ENCODE measurements at regions not wholly inside any gene's neighbourhood (a gene's known extent, or its start where the extent isn't known, plus 50 kb on each side); places are given as distances from the start of the nearest gene placed in this dataset.

DNA sequence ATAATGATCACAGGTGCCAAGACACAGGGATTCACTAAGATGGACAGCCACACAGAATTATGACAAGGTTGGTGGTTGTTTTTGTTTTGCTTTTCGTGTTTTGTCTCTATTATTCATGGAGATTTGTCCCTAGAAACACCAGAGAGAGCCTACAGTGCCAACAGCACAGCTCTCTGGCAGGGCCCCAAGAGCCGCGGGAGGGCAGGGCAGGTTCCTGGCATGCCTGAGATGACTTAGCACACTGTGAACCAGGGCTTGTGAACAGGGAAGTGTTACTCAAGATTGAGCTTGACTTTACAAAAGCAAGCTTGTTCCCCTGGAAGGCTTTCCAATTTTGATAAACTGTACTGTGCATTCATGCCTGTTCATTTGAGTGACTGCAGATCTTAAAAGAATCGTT, 437.4 kb upstream of the SALL3 start:
- no peak for ATAC-seq
- no peak for TF ChIP-seq ZNF70 (CRISPR knock-in tag; IDR thresholded peaks at IDR 0.05)
- no peak for TF ChIP-seq ZNF8 (CRISPR knock-in tag; IDR thresholded peaks at IDR 0.05)
- TF ChIP-seq, protein P1, sequence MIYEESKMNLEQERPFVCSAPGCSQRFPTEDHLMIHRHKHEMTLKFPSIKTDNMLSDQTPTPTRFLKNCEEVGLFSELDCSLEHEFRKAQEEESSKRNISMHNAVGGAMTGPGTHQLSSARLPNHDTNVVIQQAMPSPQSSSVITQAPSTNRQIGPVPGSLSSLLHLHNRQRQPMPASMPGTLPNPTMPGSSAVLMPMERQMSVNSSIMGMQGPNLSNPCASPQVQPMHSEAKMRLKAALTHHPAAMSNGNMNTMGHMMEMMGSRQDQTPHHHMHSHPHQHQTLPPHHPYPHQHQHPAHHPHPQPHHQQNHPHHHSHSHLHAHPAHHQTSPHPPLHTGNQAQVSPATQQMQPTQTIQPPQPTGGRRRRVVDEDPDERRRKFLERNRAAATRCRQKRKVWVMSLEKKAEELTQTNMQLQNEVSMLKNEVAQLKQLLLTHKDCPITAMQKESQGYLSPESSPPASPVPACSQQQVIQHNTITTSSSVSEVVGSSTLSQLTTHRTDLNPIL (CRISPR knock-in tag; IDR thresholded peaks at IDR 0.05; ENCODE audit: low read depth) = no peak
- no peak for TF ChIP-seq GLIS3 (CRISPR knock-in tag; IDR thresholded peaks at IDR 0.05)
- TF ChIP-seq, protein P2, sequence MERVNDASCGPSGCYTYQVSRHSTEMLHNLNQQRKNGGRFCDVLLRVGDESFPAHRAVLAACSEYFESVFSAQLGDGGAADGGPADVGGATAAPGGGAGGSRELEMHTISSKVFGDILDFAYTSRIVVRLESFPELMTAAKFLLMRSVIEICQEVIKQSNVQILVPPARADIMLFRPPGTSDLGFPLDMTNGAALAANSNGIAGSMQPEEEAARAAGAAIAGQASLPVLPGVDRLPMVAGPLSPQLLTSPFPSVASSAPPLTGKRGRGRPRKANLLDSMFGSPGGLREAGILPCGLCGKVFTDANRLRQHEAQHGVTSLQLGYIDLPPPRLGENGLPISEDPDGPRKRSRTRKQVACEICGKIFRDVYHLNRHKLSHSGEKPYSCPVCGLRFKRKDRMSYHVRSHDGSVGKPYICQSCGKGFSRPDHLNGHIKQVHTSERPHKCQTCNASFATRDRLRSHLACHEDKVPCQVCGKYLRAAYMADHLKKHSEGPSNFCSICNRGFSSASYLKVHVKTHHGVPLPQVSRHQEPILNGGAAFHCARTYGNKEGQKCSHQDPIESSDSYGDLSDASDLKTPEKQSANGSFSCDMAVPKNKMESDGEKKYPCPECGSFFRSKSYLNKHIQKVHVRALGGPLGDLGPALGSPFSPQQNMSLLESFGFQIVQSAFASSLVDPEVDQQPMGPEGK (CRISPR knock-in tag; IDR thresholded peaks at IDR 0.05; ENCODE audit: borderline replicate concordance) = no peak
- TF ChIP-seq ZNF565 (CRISPR knock-in tag; conservative IDR thresholded peaks at IDR 0.05; ENCODE audit: low read depth) = no peak
- TF ChIP-seq, protein P3, sequence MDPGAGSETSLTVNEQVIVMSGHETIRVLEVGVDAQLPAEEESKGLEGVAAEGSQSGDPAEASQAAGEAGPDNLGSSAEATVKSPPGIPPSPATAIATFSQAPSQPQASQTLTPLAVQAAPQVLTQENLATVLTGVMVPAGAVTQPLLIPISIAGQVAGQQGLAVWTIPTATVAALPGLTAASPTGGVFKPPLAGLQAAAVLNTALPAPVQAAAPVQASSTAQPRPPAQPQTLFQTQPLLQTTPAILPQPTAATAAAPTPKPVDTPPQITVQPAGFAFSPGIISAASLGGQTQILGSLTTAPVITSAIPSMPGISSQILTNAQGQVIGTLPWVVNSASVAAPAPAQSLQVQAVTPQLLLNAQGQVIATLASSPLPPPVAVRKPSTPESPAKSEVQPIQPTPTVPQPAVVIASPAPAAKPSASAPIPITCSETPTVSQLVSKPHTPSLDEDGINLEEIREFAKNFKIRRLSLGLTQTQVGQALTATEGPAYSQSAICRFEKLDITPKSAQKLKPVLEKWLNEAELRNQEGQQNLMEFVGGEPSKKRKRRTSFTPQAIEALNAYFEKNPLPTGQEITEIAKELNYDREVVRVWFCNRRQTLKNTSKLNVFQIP (CRISPR knock-in tag; IDR thresholded peaks at IDR 0.05; ENCODE audit: borderline replicate concordance, low read depth) = no peak
- TF ChIP-seq CSDC2 (CRISPR knock-in tag; IDR thresholded peaks at IDR 0.05) = no peak
- TF ChIP-seq RARB (CRISPR knock-in tag; IDR thresholded peaks at IDR 0.05) = no peak
- no peak for TF ChIP-seq ZFP3 (CRISPR knock-in tag; IDR thresholded peaks at IDR 0.05)
- TF ChIP-seq ZFP30 (CRISPR knock-in tag; IDR thresholded peaks at IDR 0.05) = no peak
- TF ChIP-seq ESRRG (CRISPR knock-in tag; IDR thresholded peaks at IDR 0.05) = no peak
- no peak for TF ChIP-seq OSR1 (CRISPR knock-in tag; IDR thresholded peaks at IDR 0.05)
- TF ChIP-seq, protein P4, sequence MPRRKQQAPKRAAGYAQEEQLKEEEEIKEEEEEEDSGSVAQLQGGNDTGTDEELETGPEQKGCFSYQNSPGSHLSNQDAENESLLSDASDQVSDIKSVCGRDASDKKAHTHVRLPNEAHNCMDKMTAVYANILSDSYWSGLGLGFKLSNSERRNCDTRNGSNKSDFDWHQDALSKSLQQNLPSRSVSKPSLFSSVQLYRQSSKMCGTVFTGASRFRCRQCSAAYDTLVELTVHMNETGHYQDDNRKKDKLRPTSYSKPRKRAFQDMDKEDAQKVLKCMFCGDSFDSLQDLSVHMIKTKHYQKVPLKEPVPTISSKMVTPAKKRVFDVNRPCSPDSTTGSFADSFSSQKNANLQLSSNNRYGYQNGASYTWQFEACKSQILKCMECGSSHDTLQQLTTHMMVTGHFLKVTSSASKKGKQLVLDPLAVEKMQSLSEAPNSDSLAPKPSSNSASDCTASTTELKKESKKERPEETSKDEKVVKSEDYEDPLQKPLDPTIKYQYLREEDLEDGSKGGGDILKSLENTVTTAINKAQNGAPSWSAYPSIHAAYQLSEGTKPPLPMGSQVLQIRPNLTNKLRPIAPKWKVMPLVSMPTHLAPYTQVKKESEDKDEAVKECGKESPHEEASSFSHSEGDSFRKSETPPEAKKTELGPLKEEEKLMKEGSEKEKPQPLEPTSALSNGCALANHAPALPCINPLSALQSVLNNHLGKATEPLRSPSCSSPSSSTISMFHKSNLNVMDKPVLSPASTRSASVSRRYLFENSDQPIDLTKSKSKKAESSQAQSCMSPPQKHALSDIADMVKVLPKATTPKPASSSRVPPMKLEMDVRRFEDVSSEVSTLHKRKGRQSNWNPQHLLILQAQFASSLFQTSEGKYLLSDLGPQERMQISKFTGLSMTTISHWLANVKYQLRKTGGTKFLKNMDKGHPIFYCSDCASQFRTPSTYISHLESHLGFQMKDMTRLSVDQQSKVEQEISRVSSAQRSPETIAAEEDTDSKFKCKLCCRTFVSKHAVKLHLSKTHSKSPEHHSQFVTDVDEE (CRISPR knock-in tag; IDR thresholded peaks at IDR 0.05) = no peak

DNA sequence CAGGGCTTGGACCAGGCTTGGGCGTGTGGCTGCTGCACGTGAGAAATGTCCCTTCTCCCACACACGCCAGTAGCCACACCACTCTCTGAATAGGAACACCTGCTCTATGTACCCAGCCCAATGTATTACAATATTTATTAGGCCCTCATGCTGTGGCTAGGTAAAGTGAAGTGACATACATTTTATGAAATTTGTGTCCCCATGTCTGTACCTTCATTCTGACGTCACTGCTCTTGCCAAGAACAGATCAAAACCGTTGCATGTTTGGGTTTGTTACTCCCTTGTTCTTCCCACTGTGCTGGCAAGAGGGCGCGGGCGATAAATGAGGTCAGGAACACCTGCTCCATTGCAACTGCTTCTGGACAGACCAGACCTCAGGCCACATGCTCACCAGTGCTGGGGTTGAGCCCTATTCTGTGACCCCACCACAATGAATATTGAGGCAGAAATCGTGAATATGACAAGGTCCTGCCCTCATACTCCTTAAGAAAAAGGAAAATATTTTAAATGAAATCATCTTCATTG, 436.4 kb upstream of the SALL3 start:
- TF ChIP-seq ZNF565 (CRISPR knock-in tag; conservative IDR thresholded peaks at IDR 0.05; ENCODE audit: low read depth) = no peak
- TF ChIP-seq ZFP3 (CRISPR knock-in tag; IDR thresholded peaks at IDR 0.05) = no peak
- TF ChIP-seq, protein P3 (CRISPR knock-in tag; IDR thresholded peaks at IDR 0.05; ENCODE audit: borderline replicate concordance, low read depth) = no peak
- TF ChIP-seq ZNF70 (CRISPR knock-in tag; IDR thresholded peaks at IDR 0.05) = no peak
- TF ChIP-seq TCF4 (CRISPR knock-in tag; IDR thresholded peaks at IDR 0.05; ENCODE audit: borderline replicate concordance) = no peak
- TF ChIP-seq, protein P5, sequence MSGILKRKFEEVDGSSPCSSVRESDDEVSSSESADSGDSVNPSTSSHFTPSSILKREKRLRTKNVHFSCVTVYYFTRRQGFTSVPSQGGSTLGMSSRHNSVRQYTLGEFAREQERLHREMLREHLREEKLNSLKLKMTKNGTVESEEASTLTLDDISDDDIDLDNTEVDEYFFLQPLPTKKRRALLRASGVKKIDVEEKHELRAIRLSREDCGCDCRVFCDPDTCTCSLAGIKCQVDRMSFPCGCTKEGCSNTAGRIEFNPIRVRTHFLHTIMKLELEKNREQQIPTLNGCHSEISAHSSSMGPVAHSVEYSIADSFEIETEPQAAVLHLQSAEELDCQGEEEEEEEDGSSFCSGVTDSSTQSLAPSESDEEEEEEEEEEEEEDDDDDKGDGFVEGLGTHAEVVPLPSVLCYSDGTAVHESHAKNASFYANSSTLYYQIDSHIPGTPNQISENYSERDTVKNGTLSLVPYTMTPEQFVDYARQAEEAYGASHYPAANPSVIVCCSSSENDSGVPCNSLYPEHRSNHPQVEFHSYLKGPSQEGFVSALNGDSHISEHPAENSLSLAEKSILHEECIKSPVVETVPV (CRISPR knock-in tag; IDR thresholded peaks at IDR 0.05) = no peak
- TF ChIP-seq, protein P2 (CRISPR knock-in tag; IDR thresholded peaks at IDR 0.05; ENCODE audit: borderline replicate concordance) = no peak
- no peak for ATAC-seq
